ENCODE measurements at regions not wholly inside any gene's neighbourhood (a gene's known extent, or its start where the extent isn't known, plus 50 kb on each side); places are given as distances from the start of the nearest gene placed in this dataset.

GRCh38 chr2:43123981-43124686 is 102.3 kb downstream of the ZFP36L2 start:
- no peak for TF ChIP-seq CTCF (conservative IDR thresholded peaks at IDR 0.05 in 1 of 2, IDR thresholded peaks at IDR 0.05 in 1 of 2; ENCODE audit: low read depth in 1 of 2, low read length in 2 of 2)
- TF ChIP-seq EZH2 (IDR thresholded peaks at IDR 0.05; ENCODE audit: low read length, missing control alignments) = no peak

Data from fibroblast of lung (primary cell).